C4-2B (cell line): ENCODE measurements at regions not wholly inside any gene's neighbourhood (a gene's known extent, or its start where the extent isn't known, plus 50 kb on each side); places are given as distances from the start of the nearest gene placed in this dataset.

Source experiments
- H3K27ac ChIP-seq: fragments of 450-650 bp; 2 replicates; pipeline ENCODE4 v1.5.1; 2017
- CTCF ChIP-seq: fragments of 450-650 bp; conservative IDR thresholded peaks from 2 replicates; pipeline ENCODE4 v1.5.1; 2017; ENCODE audit warnings: mild to moderate bottlenecking
- ZFX ChIP-seq: fragments of 450-650 bp; IDR thresholded peaks from 2 replicates; pipeline ENCODE4 v1.6.1; 2017

- TF ChIP-seq ZFX = no peak
Measured at GRCh38 chr12:130074661-130075406, 87.4 kb upstream of the FZD10 start.

GRCh38 chr12:130075497-130076076 is 86.7 kb upstream of the FZD10 start:
- TF ChIP-seq ZFX (no peak), CTCF (no peak)
- H3K27ac ChIP-seq = no peak overlapping the region

More at GRCh38 chr12:130074661-130075406, 87.4 kb upstream of the FZD10 start:
- no peak overlapping the region for H3K27ac ChIP-seq

- H3K27ac ChIP-seq = no peak overlapping the region
- TF ChIP-seq CTCF (no peak), ZFX (no peak)
Measured at GRCh38 chr12:130076126-130076525, 86.1 kb upstream of the FZD10 start.

- no peak overlapping the region for H3K27ac ChIP-seq
- TF ChIP-seq CTCF = no peak
Measured at GRCh38 chr12:130076752-130077151, 85.5 kb upstream of the FZD10 start.

GRCh38 chr12:130078852-130079251 is 83.4 kb upstream of the FZD10 start:
- no peak for TF ChIP-seq ZFX
- TF ChIP-seq CTCF = no peak
- no peak overlapping the region for H3K27ac ChIP-seq

GRCh38 chr12:130079279-130079678 is 83.0 kb upstream of the FZD10 start:
- TF ChIP-seq ZFX (no peak), CTCF (no peak)
- H3K27ac ChIP-seq = no peak overlapping the region

GRCh38 chr12:130080205-130080604 is 82.1 kb upstream of the FZD10 start:
- TF ChIP-seq CTCF (no peak), ZFX (no peak)
- no peak overlapping the region for H3K27ac ChIP-seq
